HG03432 (cell line): ENCODE measurements at regions not wholly inside any gene's neighbourhood (a gene's known extent, or its start where the extent isn't known, plus 50 kb on each side); places are given as distances from the start of the nearest gene placed in this dataset.
"Not testable (repeated sequence)": the region's sequence is repeated elsewhere in the genome, so short reads cannot be mapped to it uniquely, and the experiment has no call there.

Experiments
- ATAC-seq: cut with Tn5 transposase; IDR thresholded peaks from one replicate; pipeline ENCODE4 v1.9.1; 2021; ENCODE audit warnings: mild to moderate bottlenecking, moderate library complexity; ENCODE audit not compliant: unreplicated experiment

- ATAC-seq = no peak
Observed at GRCh38 chr22:48758881-48759875, 1068.5 kb downstream of the BRD1 start.

- no peak for ATAC-seq
Observed at GRCh38 chr22:48757985-48758561, 1069.6 kb downstream of the BRD1 start.

- ATAC-seq = no peak
Observed at GRCh38 chr22:48757581-48757980, 1070.1 kb downstream of the BRD1 start.

- ATAC-seq = not testable (repeated sequence)
Observed at GRCh38 chr22:48757135-48757534, 1070.5 kb downstream of the BRD1 start.

GRCh38 chr22:48756146-48757111 lies 1071.2 kb downstream of the BRD1 start:
- no peak for ATAC-seq

- no peak for ATAC-seq
Observed at GRCh38 chr22:48755059-48755949, 1072.4 kb downstream of the BRD1 start.

GRCh38 chr22:48754611-48755058 lies 1073.0 kb downstream of the BRD1 start:
- no peak for ATAC-seq

- no peak for ATAC-seq
Observed at GRCh38 chr22:48753752-48754517, 1073.7 kb downstream of the BRD1 start.

- ATAC-seq = no peak
Observed at GRCh38 chr22:48753381-48753730, 1074.3 kb downstream of the BRD1 start.

GRCh38 chr22:48752451-48753380 lies 1075.0 kb downstream of the BRD1 start:
- ATAC-seq = no peak

- ATAC-seq = no peak
Observed at GRCh38 chr22:48751539-48752437, 1075.9 kb downstream of the BRD1 start.

GRCh38 chr22:48750826-48751440 lies 1076.7 kb downstream of the BRD1 start:
- ATAC-seq = no peak

- no peak for ATAC-seq
Observed at GRCh38 chr22:48750282-48750681, 1077.4 kb downstream of the BRD1 start.

- ATAC-seq = no peak
Observed at GRCh38 chr22:48749555-48750227, 1078.0 kb downstream of the BRD1 start.

- ATAC-seq = no peak
Observed at GRCh38 chr22:48748860-48749554, 1078.7 kb downstream of the BRD1 start.
